Middle frontal gyrus (tissue), 1 donor: ENCODE measurements at regions not wholly inside any gene's neighbourhood (a gene's known extent, or its start where the extent isn't known, plus 50 kb on each side); places are given as distances from the start of the nearest gene placed in this dataset.

ENCODE experiments used
- DNase-seq: peaks from one replicate; pipeline ENCODE4 v3.0.0-alpha.2; 2015; ENCODE audit warnings: low spot score; ENCODE audit errors: extremely low spot score

- no peak for DNase-seq
These were observed 396.0 kb upstream of the ID2 start for GRCh38 chr2:8285898-8286297.

GRCh38 chr2:8288206-8288605 is 393.6 kb upstream of the ID2 start:
- no peak for DNase-seq

GRCh38 chr2:8289111-8289510 is 392.7 kb upstream of the ID2 start:
- DNase-seq = no peak

- DNase-seq = no peak
These were observed 391.0 kb upstream of the ID2 start for GRCh38 chr2:8290771-8291352.

- DNase-seq = no peak
These were observed 385.6 kb upstream of the ID2 start for GRCh38 chr2:8296306-8296705.

GRCh38 chr2:8297376-8298231 is 384.3 kb upstream of the ID2 start:
- DNase-seq = no peak

GRCh38 chr2:8298783-8299182 is 383.1 kb upstream of the ID2 start:
- DNase-seq = no peak

GRCh38 chr2:8300216-8300615 is 381.6 kb upstream of the ID2 start:
- no peak for DNase-seq

GRCh38 chr2:8300905-8301304 is 381.0 kb upstream of the ID2 start:
- no peak for DNase-seq

GRCh38 chr2:8303322-8303832 is 378.5 kb upstream of the ID2 start:
- DNase-seq = no peak

- DNase-seq = no peak
These were observed 376.8 kb upstream of the ID2 start for GRCh38 chr2:8304821-8305766.

- no peak for DNase-seq
These were observed 375.1 kb upstream of the ID2 start for GRCh38 chr2:8306530-8307351.

GRCh38 chr2:8307606-8308180 is 374.2 kb upstream of the ID2 start:
- DNase-seq = no peak

- no peak for DNase-seq
These were observed 372.7 kb upstream of the ID2 start for GRCh38 chr2:8309131-8309530.

GRCh38 chr2:8310557-8311455 is 371.1 kb upstream of the ID2 start:
- no peak for DNase-seq

- no peak for DNase-seq
These were observed 369.6 kb upstream of the ID2 start for GRCh38 chr2:8312221-8312620.

- DNase-seq = no peak
These were observed 368.7 kb upstream of the ID2 start for GRCh38 chr2:8312861-8313830.

GRCh38 chr2:8314063-8314462 is 367.8 kb upstream of the ID2 start:
- DNase-seq = no peak
